ENCODE measurements at regions not wholly inside any gene's neighbourhood (a gene's known extent, or its start where the extent isn't known, plus 50 kb on each side); places are given as distances from the start of the nearest gene placed in this dataset.

DNA sequence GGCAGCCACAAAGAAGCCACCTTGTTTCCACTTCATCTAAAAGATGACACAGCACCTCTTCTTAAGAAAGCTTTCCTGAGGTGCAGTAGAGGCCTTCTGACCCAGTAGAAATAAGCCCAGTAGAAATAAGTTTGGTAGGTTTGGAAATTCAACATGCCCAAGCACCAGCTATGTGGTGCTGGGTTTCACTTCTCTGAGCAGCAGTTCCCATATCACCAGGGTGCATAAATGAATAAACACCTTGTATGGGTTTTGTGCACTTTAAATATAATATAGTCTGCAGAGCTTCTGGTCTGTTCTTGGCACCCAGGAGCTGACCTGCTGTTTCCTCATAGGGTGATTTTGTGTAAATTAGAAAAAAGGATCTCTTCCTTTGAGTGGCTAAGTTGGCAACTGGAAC, 492.4 kb upstream of the SORCS1 start:
- no peak overlapping the region for H3K27ac Mint-ChIP-seq (ENCODE audit: unreplicated experiment)
- Histone ChIP-seq H3K4me3 (ENCODE audit: low read depth, low read length) (no peak overlapping the region), H3K27me3 (replicated peaks; ENCODE audit: control insufficient read depth, insufficient read depth, low read length) (no peaks in the 10 kb centered on the region), H3K4me1 (no peaks in the 10 kb centered on the region), H3K36me3 (ENCODE audit: control insufficient read depth, insufficient read depth, low read length) (no peaks in the 10 kb centered on the region), H3K9me3 (peaks cover 3% of the 10 kb centered on the region; the same call in 1 of the 2 replicates)
- intact Hi-C loops (cut with micrococcal nuclease; ENCODE audit: unreplicated experiment), result no loop called here
- no peaks in the 10 kb centered on the region for H3K4me1 Mint-ChIP-seq (ENCODE audit: low read depth, unreplicated experiment)
- TF ChIP-seq CTCF (IDR thresholded peaks at IDR 0.05; ENCODE audit: insufficient read depth in 1 of 2, low read depth in 1 of 2, low read length in 1 of 2, severe bottlenecking in 1 of 2, unreplicated experiment in 1 of 2), result no peak
- DNase-seq, result no peak
- ChIA-PET POLR2A (no interaction called here), CTCF (no interaction called here)
- H3K27me3 Mint-ChIP-seq (ENCODE audit: insufficient read depth, unreplicated experiment), result no peaks in the 10 kb centered on the region
- no peak overlapping the region for H3K4me3 Mint-ChIP-seq (ENCODE audit: unreplicated experiment)
- BruUV-seq (replicated peaks), result no TSS peak
- H3K9me3 Mint-ChIP-seq (ENCODE audit: unreplicated experiment), result no peaks in the 10 kb centered on the region
- no peaks in the 10 kb centered on the region for H3K36me3 Mint-ChIP-seq (ENCODE audit: insufficient read depth, unreplicated experiment)

DNA sequence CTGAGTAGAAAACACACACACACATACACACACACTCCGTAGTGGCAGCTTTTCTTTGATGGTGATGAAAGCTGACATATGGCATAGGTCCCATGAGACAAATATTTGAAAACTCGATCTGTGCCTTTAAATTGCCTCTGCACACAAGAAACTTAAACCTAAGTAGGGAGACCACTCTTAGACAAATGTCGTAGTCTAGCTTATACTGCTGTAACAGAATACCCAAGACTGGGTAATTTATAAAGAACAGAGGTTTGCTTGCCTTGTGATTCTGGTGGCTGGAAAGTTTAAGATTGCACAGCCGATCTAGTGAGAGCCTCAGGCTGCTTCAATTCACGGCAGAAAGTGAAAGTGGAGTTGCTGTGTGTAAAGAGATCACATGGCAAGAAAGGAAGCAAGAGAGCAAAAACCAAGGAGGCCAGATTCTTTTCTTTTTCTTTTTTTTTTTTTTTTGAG, 489.4 kb upstream of the SORCS1 start:
- Mint-ChIP-seq H3K4me1 (ENCODE audit: low read depth, unreplicated experiment) (no peaks in the 10 kb centered on the region), H3K27ac (ENCODE audit: unreplicated experiment) (no peak overlapping the region), H3K4me3 (ENCODE audit: unreplicated experiment) (no peak overlapping the region), H3K36me3 (ENCODE audit: insufficient read depth, unreplicated experiment) (no peaks in the 10 kb centered on the region), H3K9me3 (ENCODE audit: unreplicated experiment) (no peaks in the 10 kb centered on the region), H3K27me3 (ENCODE audit: insufficient read depth, unreplicated experiment) (no peaks in the 10 kb centered on the region)
- intact Hi-C loops (cut with micrococcal nuclease; ENCODE audit: unreplicated experiment), result no loop called here
- BruUV-seq (replicated peaks), result no TSS peak
- H3K9me3 ChIP-seq, result no peaks in the 10 kb centered on the region
- TF ChIP-seq CTCF (IDR thresholded peaks at IDR 0.05; ENCODE audit: insufficient read depth in 1 of 2, low read depth in 1 of 2, low read length in 1 of 2, severe bottlenecking in 1 of 2, unreplicated experiment in 1 of 2), result no peak
- H3K4me1 ChIP-seq, result no peaks in the 10 kb centered on the region
- no peaks in the 10 kb centered on the region for H3K27me3 ChIP-seq (replicated peaks; ENCODE audit: control insufficient read depth, insufficient read depth, low read length)
- CTCF ChIA-PET, result no interaction called here
- H3K36me3 ChIP-seq (ENCODE audit: control insufficient read depth, insufficient read depth, low read length), result no peaks in the 10 kb centered on the region
- POLR2A ChIA-PET, result no interaction called here
- no peak overlapping the region for H3K4me3 ChIP-seq (ENCODE audit: low read depth, low read length)
- no peak for DNase-seq

- no peak overlapping the region for H3K4me3 Mint-ChIP-seq (ENCODE audit: unreplicated experiment)
- no peak overlapping the region for H3K27ac Mint-ChIP-seq (ENCODE audit: unreplicated experiment)
- CTCF ChIA-PET, result no interaction called here
- H3K36me3 ChIP-seq (ENCODE audit: control insufficient read depth, insufficient read depth, low read length), result no peaks in the 10 kb centered on the region
- BruUV-seq (replicated peaks), result no TSS peak
- DNase-seq, result no peak
- no peaks in the 10 kb centered on the region for H3K27me3 Mint-ChIP-seq (ENCODE audit: insufficient read depth, unreplicated experiment)
- intact Hi-C loops (cut with micrococcal nuclease; ENCODE audit: unreplicated experiment), result no loop called here
- TF ChIP-seq CTCF (IDR thresholded peaks at IDR 0.05; ENCODE audit: insufficient read depth in 1 of 2, low read depth in 1 of 2, low read length in 1 of 2, severe bottlenecking in 1 of 2, unreplicated experiment in 1 of 2), result no peak
- no peaks in the 10 kb centered on the region for H3K36me3 Mint-ChIP-seq (ENCODE audit: insufficient read depth, unreplicated experiment)
- H3K27me3 ChIP-seq (replicated peaks; ENCODE audit: control insufficient read depth, insufficient read depth, low read length), result no peaks in the 10 kb centered on the region
- no peaks in the 10 kb centered on the region for H3K4me1 Mint-ChIP-seq (ENCODE audit: low read depth, unreplicated experiment)
- H3K4me3 ChIP-seq (ENCODE audit: low read depth, low read length), result no peak overlapping the region
- no peaks in the 10 kb centered on the region for H3K9me3 Mint-ChIP-seq (ENCODE audit: unreplicated experiment)
- no peaks in the 10 kb centered on the region for H3K9me3 ChIP-seq
- POLR2A ChIA-PET, result no interaction called here
- no peaks in the 10 kb centered on the region for H3K4me1 ChIP-seq
These were observed 486.4 kb upstream of the SORCS1 start for GRCh38 chr10:107650939-107651338.
